IMR-90 (cell line): ENCODE measurements at regions not wholly inside any gene's neighbourhood (a gene's known extent, or its start where the extent isn't known, plus 50 kb on each side); places are given as distances from the start of the nearest gene placed in this dataset.

ENCODE experiments used
- BHLHE40 ChIP-seq: fragments of 150-350 bp; IDR thresholded peaks from 2 replicates; pipeline ENCODE4 v1.6.1; 2016; ENCODE audit warnings: mild to moderate bottlenecking, low read depth, low read length
- FOS ChIP-seq: fragments of 150-350 bp; IDR thresholded peaks from 2 replicates; pipeline ENCODE4 v1.6.1; 2016; ENCODE audit warnings: low read depth, low read length
- MAFK ChIP-seq: IDR thresholded peaks from 2 replicates; pipeline ENCODE4 v1.6.1; 2012; ENCODE audit warnings: low read depth, low read length, improper control_type of control experiment
- MAZ ChIP-seq: IDR thresholded peaks from 2 replicates; pipeline ENCODE4 v1.6.1; 2012; ENCODE audit warnings: low read depth, mild to moderate bottlenecking, low read length, improper control_type of control experiment, moderate library complexity, borderline replicate concordance
- NFE2L2 ChIP-seq: fragments of 150-350 bp; IDR thresholded peaks from 2 replicates; pipeline ENCODE4 v1.6.1; 2016; ENCODE audit warnings: low read depth, mild to moderate bottlenecking, low read length
- POLR2A ChIP-seq: IDR thresholded peaks from 2 replicates; pipeline ENCODE4 v1.6.1; 2012; ENCODE audit warnings: mild to moderate bottlenecking, low read depth, low read length
- TF ChIP-seq, protein P1 (sequence below): conservative IDR thresholded peaks from 2 replicates; pipeline ENCODE4 v1.5.1; 2012; ENCODE audit warnings: mild to moderate bottlenecking, low read depth, low read length, improper control_type of control experiment
- TF ChIP-seq, protein P2 (sequence below): fragments of 150-350 bp; IDR thresholded peaks from 2 replicates; pipeline ENCODE4 v1.6.1; 2017; ENCODE audit warnings: mild to moderate bottlenecking, antibody characterized with exemption, low read length, low read depth

DNA sequence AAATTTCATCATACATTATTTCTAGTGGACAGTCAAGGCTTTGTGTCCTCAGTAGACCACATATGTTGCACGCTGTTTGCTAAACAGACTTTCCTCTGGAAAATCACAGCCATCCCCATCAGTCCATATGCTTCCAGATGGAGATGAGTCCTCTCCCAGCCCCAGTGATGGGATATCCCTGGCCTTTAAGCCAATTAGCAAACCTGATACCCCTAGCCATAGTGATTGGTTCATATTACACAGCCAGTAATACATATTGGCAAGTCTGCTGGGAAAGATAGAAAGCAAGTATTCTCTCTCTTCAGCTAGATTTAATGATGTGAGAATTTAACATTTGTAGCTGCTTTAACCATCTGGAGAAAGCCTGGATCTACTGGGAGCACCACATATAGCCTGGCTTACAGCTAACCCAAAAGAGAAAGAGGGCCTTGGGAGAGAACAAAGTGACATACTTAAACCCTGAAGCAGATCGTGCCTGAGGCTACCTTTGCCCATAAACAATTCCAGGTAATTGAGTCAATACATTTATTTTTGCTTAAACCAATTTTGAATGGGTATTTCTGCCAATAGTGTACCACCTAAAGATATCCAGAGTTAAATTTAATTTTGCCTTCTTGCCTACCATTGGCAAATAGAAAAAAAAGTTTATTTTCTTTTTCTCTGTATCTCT is 103.5 kb upstream of the HIVEP1 start:
- TF ChIP-seq, protein P1, sequence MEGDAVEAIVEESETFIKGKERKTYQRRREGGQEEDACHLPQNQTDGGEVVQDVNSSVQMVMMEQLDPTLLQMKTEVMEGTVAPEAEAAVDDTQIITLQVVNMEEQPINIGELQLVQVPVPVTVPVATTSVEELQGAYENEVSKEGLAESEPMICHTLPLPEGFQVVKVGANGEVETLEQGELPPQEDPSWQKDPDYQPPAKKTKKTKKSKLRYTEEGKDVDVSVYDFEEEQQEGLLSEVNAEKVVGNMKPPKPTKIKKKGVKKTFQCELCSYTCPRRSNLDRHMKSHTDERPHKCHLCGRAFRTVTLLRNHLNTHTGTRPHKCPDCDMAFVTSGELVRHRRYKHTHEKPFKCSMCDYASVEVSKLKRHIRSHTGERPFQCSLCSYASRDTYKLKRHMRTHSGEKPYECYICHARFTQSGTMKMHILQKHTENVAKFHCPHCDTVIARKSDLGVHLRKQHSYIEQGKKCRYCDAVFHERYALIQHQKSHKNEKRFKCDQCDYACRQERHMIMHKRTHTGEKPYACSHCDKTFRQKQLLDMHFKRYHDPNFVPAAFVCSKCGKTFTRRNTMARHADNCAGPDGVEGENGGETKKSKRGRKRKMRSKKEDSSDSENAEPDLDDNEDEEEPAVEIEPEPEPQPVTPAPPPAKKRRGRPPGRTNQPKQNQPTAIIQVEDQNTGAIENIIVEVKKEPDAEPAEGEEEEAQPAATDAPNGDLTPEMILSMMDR = no peak
- TF ChIP-seq POLR2A (no peak), MAZ (no peak), MAFK (no peak), FOS (no peak), NFE2L2 (no peak), BHLHE40 (no peak)
- TF ChIP-seq, protein P2, sequence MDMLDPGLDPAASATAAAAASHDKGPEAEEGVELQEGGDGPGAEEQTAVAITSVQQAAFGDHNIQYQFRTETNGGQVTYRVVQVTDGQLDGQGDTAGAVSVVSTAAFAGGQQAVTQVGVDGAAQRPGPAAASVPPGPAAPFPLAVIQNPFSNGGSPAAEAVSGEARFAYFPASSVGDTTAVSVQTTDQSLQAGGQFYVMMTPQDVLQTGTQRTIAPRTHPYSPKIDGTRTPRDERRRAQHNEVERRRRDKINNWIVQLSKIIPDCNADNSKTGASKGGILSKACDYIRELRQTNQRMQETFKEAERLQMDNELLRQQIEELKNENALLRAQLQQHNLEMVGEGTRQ = no peak
